Stimulated activated naive CD8-positive, alpha-beta T cell treated with anti-CD3 and anti-CD28 coated beads, Interleukin-15, Interleukin-2, amounts not matched to agents 100 U/mL and 50 U/mL, for 24 hours (primary cell): ENCODE measurements at regions not wholly inside any gene's neighbourhood (a gene's known extent, or its start where the extent isn't known, plus 50 kb on each side); places are given as distances from the start of the nearest gene placed in this dataset.

Source experiments
- ATAC-seq: fragments of 150-1000 bp; cut with Tn5 transposase; one replicate; pipeline ENCODE4 v1.10.0; 2021
- DNase-seq: peaks from one replicate; pipeline ENCODE4 v3.0.0; 2021

DNA sequence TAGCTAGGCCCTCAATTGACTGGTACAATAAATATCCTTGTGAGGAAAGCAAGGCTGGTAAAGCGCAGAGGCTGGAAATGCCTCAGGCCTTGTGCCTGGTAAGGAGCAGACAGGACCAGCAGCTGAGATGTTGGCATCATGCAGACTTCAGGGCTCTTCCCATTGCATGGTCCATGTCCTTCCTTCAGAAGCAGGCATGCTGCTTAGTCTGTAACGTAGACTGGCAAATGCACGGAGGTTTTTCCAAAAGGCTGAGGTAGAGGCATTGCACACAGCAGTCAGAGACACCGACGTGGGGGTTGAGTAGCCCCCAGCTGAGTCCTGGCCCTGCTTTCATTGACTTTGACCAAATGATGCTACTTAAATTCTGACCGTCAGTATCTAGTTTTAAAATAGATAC, 87.1 kb downstream of the ADRB2 start:
- DNase-seq = no peak
- no peak for ATAC-seq

DNA sequence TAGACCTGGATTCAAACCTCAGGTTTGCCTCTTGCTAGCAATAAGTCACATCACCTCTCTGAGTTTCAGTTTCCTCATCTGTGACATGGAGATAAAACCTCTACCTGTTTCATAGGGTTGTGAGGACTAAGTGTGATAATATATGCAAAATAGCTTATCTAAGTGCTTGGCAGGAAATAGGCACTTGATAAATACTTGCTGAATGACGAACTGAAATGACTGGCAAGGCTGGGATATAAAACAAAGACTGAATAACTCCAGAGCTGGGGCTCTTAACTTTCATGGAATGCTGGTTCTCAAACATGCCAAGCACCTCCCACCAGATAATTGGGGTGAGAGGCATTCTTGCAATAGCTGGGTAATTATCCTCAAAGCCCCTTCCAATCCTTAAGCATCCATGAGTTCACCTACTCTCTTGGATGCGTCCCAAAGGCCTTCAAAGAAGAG, 87.6 kb downstream of the ADRB2 start:
- DNase-seq = no peak
- no peak for ATAC-seq

DNA sequence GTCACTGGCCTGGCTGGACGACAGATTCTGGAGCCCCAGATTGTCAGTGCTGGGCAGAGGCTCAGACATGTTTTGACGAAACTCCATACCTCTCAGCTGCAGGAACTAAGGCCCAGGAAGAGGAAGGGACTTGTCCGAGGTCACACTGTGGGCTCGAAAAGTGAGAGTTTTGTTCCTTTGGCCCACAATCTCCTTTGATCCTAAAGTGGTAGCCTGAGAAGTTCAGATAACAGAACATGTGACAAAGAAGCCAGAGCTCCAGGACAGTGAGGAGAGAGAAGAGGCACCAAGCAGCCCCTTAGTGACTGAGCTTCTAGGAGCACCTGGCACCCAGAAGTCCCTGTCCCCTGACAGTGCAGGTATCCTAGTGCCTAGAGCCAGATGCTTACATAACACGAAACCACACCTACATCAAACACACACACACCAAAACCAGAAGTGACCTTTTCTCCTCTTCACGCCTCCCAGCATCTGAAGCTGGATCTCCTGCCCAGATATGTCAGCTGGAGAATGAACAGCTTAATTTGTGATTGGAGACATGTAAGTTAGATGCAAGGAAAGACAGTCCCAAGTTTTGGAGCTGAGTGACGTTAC, 88.9 kb downstream of the ADRB2 start:
- no peak for DNase-seq
- no peak for ATAC-seq

DNA sequence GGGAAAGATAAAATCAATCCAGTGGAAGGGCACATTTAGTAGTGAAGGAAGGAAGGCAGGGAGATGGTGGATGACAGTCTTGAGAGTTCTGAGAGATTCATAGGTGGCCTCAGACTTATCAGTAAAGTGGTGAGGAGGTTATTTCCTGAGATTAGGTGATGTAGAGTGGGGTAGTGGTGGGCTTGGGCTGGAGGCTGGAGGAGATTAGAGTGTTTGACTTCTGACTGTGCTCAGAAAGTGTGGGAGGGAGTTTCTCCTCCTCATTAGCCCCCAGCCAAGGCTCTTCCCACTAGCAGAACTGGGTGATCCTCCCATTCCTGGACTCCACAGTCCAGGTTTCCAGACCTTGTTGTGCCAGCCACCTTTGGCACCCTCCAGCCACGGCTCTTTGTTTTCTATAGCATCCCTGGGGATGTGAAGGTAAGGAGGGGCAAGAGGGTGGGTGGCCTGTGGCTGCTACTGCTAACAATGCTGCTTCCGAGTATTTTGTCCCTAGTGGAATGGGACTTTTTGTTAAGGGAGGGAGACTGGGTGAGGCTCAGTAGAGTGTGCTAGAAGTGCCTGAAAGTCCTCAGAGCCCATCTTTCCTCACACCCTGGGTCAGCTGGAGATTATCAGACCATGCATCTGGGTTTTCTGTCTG, 94.4 kb downstream of the ADRB2 start:
- no peak for ATAC-seq
- no peak for DNase-seq

DNA sequence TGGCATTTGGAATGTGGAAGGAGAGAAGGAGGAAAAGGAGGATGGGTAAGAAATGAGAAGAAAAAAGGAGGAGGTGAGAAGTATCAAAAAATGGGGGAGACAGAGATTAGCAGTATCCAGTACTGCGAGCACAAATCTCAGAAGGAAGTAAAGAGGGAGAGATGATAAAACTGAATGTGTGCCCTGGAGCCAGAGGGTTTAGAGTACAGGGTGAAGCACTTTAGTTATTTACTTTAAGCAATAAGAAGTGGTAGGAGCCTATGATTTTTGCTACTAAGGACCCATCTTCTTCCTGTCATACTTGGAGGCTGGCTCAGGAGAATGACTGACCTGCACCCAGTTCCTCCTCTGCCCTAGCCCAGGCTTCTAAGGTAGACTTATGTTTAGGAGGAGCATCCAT, 94.9 kb downstream of the ADRB2 start:
- ATAC-seq (no peak), DNase-seq (no peak)

DNA sequence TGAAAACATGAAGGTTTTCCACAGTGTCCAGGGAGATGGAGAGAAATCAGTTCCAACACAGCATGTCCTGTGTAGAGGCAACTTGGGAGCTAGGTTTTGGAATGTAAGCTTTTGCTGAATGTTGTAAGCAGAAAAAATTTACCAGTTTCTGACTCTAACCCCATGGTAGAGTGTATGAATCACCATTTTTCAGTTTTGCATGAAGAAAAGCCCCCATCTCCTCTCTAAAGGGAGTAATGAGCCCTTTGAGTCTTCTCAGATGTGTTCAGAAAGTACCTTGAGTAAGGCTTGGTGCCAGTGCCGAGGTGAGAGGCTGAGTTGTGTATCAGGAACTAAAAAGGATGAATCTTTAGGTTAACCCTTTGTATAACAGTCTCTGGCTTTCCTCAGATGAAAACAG, 96.2 kb downstream of the ADRB2 start:
- no peak for DNase-seq
- peak; percentile 63 for ATAC-seq

DNA sequence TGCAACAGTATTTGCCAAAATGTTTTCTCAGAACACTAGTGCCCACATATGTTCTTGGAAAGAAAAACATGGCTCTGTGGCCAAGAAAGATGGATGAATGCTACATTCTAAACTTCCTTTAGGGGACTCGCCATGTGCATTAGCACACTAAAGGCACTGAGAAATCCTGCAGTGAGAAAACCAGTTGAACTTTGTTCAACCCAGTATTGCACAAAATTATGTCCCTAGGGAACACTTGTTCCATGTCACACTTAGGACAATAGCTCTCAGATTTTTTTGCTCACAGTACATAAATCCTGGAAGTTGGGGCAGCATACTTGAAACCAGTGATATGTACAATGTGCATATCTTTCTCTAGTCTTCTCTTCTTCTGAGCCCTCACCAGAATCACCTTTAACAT, 96.6 kb downstream of the ADRB2 start:
- no peak for DNase-seq
- ATAC-seq = no peak

DNA sequence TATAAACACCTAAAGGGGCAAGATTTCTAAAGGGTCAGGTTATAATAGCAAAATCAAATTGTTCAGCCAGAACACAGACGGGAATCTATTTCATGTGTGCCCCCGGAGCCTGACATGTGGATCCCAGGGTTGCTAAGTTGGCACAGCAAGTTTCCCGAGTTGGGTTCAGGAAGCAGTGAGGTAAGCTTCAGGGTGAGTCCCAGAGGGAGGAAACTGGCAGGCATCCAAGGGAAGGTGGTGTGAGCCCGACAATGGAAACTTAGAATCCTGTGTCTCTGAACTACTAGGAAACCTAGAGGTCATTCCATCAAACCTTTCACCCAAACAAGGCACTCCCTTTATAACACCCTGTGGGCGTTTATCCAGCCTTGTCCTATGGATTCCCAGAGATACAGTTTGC, 98.4 kb downstream of the ADRB2 start:
- DNase-seq = no peak
- ATAC-seq = no peak

DNA sequence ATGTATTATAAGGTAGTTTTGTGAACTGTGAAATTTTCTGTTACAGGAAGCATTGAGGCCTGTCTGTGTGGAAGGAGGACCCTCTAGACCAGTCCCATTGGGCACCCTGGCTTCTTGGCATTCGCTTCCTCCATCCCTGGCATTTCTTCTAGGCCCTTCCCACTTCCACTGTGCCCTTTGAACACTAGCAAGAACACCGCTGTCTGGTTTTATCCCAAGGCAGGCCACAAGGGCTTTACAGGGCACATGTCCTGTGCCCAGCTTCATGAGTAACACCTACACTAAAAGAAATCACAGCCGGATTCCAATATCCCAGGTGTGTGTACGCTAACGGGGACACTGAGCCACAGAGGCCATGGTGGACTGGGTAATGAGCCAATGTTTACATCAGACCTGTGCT, 99.8 kb downstream of the ADRB2 start:
- DNase-seq (no peak), ATAC-seq (no peak)

DNA sequence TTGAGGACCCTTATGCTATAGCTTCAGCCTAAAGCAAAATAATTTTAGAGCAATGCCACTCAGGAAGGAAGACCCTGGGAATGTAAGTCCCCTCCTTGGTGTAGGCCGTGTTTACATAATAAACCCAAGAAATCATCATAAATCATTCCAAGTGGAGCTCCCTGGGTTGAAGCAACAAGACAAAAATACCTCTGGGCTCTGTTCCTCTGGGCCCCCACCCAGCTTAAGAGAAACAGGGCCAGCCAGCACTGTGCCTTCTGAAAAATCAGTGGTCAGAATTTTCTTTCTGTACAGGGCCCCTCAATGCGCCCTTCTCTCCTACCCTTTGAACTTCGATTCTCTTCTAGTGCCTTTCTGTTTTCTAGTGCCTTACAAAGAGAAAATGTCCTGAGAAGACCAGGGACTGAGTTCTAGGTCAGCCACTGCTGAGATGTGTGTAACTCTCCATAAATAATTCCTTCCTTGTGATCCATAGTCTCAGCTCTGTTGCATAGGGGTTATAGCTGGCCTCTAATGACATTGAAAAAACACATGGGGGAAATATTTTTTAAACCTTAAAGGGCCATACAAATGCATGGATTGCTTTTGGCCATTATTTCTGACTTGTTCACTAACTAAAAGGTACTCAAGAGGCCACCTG, 101.0 kb downstream of the ADRB2 start:
- ATAC-seq (no peak), DNase-seq (no peak)

DNA sequence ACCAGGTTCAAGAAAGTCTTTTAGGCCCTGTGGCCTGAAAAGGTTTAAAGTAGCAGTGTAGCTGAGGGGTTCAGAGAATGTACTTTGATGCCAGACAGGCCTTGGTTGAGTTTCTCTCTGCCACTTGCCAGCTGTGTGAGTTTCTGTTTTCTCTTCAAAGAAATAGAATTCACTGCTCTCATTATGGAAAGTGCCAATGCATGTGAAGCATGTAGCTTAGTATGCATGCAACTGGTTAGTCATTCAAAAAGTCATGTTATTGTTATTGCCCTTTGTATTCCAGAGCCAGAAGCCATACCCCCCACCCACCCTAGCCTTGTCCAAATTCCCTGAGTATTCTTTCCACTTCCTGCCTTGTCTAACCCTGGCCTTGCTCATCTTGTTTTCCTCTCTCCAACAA, 101.7 kb downstream of the ADRB2 start:
- DNase-seq = no peak
- ATAC-seq = no peak

DNA sequence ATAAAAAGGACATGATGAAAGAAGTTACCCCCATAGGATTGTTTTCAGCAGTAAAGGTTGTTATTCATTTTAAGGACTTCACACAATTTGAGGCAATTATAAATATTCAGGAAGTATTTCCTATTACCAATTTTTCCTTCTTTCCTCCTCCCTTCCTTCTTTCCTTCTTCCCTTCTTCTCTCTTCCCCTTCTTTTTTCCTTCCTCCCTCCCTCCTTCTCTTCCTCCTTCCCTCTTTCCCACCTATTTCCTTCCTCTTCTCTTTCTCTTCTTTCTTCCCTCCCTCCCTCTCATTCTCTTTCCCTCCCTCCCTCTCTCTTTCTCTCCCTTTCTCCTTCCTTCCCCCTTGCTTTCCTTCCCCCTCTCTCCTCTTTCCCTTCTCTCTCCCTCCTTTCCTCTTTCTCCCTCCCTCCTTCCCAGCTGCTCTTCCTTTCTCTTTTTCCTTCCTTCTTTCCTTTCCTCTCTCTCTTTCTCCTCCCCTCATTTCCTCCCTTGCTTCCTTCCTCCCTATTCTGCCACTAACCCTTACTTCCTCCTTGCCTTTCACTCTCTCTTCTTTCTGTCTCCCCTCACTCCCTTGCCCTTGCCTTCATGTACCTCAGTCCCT, 105.1 kb downstream of the ADRB2 start:
- DNase-seq (no peak), ATAC-seq (no peak)

DNA sequence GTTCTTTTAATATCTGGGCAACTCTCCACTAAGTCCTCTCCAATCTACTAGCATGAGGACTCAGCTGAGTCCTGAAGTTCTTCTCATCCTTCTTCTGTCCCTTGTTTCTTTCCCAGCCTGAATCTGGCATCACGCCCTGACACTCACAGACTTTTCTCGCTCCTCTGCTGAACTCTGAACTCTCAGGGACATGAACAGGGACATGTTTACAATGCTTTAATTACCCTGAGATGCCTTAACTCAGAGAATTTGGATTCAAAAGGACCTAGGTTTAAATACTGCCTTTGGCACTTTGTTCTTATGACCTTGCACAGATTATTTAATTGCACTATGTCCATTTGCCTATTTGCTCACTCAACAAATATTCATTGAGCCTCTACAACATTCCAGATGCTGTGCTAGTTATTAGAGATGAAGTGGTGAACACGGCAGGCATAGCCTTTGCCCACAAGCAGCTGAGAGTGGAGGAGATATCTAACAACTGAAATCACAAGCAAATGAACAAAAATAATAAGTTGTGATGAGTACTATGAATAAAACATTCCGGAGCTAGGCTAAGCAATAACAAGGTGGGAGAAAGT, 106.0 kb downstream of the ADRB2 start:
- DNase-seq (no peak), ATAC-seq (no peak)

DNA sequence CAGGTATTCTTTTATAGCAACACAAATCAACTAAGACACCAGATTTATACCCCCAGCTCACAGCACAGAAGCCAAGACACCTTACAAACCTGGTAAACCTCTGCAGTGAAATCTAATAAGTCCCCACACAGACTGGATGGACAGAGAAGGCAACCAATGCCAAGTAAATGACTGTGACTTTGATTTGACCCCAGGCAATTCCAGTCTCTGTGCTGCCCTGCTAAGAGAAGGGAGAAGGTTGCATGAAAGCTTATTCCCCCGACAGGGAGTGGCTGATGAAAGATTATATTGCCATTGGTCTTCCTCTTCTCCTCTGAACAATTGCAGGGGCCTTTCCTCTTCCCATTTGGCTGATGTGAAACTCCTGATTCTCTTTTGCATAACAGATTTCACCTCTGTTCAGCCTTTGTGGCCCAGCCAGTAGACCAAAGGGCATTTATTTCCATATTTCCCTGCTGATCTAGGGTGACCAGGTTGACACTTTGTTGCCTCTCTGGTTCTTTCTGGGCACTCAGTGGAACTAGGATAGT, 107.6 kb downstream of the ADRB2 start:
- DNase-seq = no peak
- no peak for ATAC-seq

DNA sequence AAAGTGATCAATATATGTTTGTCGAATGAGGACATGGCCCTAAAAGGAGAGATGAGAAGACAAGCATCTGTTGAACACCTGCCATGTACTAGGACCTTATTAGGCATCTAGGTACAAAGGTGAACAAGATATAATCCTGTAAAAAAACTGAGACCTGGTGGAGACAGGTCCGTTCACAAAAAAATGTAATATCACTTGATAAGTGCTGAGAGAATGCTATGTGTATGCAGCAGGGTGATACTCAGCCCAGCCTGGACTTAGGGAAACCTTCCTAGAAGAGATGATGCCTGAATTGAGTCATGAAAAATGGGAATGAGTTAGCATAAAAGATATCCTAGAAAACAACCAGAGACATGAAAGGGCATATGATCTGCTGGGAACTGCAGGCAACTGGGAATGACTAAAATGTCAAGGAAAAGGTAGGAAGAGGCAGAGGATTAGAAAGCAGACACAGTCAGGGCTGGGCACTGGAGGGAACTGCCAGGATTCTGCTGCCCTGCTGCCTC, 108.5 kb downstream of the ADRB2 start:
- no peak for ATAC-seq
- DNase-seq = no peak

DNA sequence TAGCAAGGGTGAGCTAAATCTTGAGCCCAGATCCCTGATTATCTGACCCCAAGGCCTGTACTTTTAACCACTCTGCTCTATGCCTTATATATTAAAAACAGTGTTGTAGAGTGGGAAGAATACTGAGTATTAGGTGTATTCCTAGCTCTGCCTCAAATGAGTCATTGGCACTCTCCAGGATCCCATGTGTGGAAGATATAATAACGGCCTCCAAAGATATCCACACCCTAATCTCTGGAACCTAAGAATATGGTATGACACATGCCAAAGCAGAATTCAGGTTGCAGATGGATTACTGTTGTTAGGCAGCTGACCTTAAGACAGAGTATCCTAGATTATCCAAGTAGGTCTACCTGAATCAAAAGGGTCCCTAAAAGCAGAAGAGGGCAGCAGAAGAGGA, 110.8 kb downstream of the ADRB2 start:
- no peak for ATAC-seq
- DNase-seq = no peak

DNA sequence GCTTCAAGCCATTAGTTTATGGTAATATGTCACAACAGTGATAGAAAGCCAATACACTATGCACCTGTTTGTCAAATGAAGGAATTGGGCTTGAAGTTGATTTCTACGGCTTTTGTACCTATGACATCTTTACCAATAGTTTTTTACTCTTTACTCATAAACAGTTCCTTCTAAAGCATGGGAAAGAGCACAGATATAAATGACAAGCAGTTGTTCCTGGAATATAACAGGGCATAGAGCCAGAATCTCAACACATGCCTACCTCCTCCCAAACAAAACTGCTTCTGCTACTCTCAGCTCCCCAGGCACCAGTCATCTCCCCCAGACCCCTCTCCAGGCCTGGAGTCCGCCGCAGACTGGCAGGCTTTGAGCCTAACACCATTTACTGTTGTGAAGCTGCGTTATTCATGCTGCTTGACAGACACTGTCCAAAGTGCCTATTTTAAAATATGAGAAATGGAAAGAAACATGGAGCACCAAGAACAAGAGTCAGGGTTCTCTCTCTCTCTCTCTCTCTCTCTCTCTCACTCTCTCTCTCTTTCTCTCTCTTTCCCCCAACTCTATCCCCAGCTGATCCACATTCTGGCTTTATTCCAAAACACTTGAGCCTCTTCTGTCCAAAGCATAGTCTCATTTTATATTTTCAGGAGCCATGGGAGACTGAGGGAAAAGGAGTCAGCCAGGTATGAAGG, 111.6 kb downstream of the ADRB2 start:
- DNase-seq (no peak), ATAC-seq (no peak)

DNA sequence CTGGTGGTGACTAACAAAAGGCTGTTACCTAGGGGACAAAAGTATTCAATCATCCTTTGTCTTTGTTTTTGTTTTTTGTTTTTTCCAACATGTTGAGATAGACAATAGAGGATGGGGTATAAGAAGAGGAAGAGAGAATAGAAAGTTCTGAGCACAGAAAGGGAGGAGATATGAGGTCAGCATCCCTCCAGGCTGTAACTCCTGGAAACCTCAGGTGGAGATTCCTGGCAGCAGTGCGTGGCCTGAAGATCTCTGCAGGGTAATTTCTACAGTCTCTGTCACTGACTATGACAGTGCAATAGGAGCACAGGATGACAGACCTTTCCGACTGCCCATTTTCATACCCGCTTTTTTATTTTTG, 112.1 kb downstream of the ADRB2 start:
- DNase-seq = no peak
- no peak for ATAC-seq

DNA sequence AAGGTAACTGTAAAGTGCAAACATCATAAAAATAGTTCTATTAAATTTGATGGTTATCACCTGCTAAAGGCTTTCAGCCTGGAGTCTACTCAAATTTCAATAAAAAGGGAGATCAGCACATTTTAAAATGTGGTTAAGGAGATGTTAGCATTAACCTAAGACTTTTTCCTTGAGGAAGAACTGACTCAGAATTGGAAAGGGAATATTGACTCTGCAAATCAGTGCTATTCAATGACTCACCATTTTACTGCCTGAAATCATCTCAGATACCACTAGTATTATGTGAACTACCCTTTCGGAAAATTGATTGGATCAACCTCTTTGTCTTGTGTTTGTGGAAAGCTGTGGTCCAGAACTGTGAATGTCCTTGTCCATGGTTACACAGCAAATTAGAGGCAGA, 113.3 kb downstream of the ADRB2 start:
- ATAC-seq (no peak), DNase-seq (no peak)

DNA sequence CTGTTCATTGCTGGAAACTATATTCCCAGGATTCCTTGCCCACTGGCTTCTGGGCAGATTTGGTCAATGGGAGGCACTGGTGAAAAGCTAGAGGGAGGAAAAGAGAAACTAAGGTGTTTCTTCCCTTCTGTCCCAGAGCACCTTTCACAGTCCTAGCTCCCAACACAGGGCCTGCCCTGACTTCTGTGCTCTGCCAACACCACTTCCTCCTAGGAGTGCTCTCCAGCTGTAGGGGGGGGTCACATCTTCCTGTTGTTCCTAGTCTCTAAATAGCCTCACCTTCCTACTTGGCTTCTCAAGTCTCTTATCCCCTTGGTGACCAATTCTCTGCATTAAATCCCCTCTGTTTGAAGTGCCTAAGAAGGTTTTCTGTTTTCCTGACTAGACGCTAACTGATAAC, 115.4 kb downstream of the ADRB2 start:
- ATAC-seq (no peak), DNase-seq (no peak)

DNA sequence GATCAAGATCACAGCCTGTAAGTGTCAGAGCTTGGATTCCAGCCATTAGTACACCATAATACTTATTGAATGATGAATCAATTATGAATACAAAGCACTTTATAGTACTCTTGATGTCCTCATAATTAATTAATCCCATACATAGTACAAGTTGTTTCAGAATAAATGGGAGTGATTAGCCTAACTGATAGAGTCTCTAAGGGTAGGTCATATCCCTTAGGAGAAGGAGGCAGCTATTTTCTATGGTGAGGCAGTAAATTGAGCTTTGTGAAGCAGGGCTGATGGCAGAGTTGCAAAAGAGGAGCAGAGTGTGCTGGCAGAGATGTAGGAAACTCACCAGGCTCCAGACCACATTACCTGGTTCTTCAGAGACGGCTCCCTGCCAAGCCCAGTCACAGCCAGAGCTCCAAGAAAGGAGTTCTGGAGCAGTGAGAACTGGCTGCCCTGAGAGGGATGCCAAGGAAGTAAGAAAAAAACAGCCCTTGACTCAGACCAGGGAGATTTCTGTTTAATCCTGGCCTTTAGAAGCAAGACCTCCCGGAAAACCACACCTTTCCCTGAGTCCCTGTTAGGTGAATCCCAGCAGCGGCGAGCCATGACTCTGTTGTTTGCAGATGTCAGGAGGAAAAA, 112.9 kb downstream of the SH3TC2 start:
- ATAC-seq = no peak
- DNase-seq = no peak

DNA sequence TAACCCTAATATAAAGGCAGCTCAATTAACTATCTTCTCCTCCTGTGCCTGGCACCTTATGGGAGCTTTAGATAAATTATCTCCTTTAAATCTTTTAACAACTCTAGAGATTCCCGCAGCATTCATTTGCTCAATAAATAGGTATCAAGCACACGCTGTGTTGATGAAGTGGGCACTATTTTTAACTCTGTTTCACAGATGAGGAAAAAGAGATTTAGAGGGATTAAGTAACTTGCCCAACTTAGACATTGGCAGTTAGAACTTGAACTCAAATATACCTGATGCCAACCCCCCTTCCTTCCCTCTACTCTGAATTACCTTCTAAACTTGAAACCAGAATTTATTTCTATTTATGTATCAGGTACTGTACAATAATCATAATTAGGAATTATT, 112.4 kb downstream of the SH3TC2 start:
- no peak for ATAC-seq
- no peak for DNase-seq
